Endothelial cell (in vitro differentiated cells): ENCODE measurements at regions not wholly inside any gene's neighbourhood (a gene's known extent, or its start where the extent isn't known, plus 50 kb on each side); places are given as distances from the start of the nearest gene placed in this dataset.

ENCODE experiments used
- DNase-seq: peaks from one replicate; pipeline ENCODE4 v3.0.0; 2021; ENCODE audit warnings: low spot score
- H3K27ac Mint-ChIP-seq: one replicate; pipeline ENCODE4 v1.8.0; 2021; ENCODE audit warnings: mixed read lengths, inconsistent platforms; ENCODE audit not compliant: unreplicated experiment
- H3K27me3 Mint-ChIP-seq: one replicate; pipeline ENCODE4 v1.8.0; 2021; ENCODE audit warnings: mild to moderate bottlenecking, moderate library complexity, mixed read lengths, inconsistent platforms; ENCODE audit not compliant: unreplicated experiment
- H3K36me3 Mint-ChIP-seq: one replicate; pipeline ENCODE4 v1.8.0; 2021; ENCODE audit warnings: mild to moderate bottlenecking, low read depth, mixed read lengths, inconsistent platforms; ENCODE audit not compliant: unreplicated experiment
- H3K4me1 Mint-ChIP-seq: one replicate; pipeline ENCODE4 v1.8.0; 2021; ENCODE audit warnings: mild to moderate bottlenecking, mixed read lengths, inconsistent platforms; ENCODE audit not compliant: unreplicated experiment
- H3K4me3 Mint-ChIP-seq: one replicate; pipeline ENCODE4 v1.8.0; 2021; ENCODE audit warnings: mild to moderate bottlenecking, mixed read lengths, inconsistent platforms; ENCODE audit not compliant: unreplicated experiment
- H3K9me3 Mint-ChIP-seq: one replicate; pipeline ENCODE4 v1.8.0; 2021; ENCODE audit warnings: mixed read lengths, inconsistent platforms; ENCODE audit not compliant: unreplicated experiment
- TF ChIP-seq, protein P1 (sequence below): fragments of 200-600 bp; sonication (generic); IDR thresholded peaks from one replicate; pipeline ENCODE4 v1.5.0; 2021; ENCODE audit warnings: antibody characterized with exemption; ENCODE audit not compliant: unreplicated experiment

DNA sequence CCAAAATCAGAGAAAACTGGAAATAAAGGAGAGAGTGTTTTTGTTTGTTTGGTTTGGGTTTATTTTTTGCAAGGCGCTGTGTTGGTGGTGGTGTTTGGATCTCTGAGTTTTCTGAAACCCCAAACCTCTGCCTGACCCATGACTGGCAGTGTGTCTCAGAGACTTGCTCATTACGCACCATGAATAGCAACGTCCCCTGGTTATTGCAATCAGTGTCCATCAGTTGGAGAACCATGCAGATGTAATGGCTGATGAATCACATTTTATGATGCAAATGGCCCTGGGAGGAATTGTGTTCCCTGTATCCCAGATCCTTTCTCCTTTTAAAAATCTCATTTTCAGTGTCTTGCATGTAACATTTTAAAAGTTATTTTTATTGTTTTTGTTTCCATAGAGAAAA, 362.8 kb downstream of the PMP22 start:
- H3K4me3 Mint-ChIP-seq = no peak overlapping the region
- TF ChIP-seq, protein P1, sequence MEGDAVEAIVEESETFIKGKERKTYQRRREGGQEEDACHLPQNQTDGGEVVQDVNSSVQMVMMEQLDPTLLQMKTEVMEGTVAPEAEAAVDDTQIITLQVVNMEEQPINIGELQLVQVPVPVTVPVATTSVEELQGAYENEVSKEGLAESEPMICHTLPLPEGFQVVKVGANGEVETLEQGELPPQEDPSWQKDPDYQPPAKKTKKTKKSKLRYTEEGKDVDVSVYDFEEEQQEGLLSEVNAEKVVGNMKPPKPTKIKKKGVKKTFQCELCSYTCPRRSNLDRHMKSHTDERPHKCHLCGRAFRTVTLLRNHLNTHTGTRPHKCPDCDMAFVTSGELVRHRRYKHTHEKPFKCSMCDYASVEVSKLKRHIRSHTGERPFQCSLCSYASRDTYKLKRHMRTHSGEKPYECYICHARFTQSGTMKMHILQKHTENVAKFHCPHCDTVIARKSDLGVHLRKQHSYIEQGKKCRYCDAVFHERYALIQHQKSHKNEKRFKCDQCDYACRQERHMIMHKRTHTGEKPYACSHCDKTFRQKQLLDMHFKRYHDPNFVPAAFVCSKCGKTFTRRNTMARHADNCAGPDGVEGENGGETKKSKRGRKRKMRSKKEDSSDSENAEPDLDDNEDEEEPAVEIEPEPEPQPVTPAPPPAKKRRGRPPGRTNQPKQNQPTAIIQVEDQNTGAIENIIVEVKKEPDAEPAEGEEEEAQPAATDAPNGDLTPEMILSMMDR = no peak
- no peaks in the 10 kb centered on the region for H3K4me1 Mint-ChIP-seq
- H3K27ac Mint-ChIP-seq = no peak overlapping the region
- no peaks in the 10 kb centered on the region for H3K9me3 Mint-ChIP-seq
- H3K36me3 Mint-ChIP-seq = no peaks in the 10 kb centered on the region
- no peaks in the 10 kb centered on the region for H3K27me3 Mint-ChIP-seq
- no peak for DNase-seq

DNA sequence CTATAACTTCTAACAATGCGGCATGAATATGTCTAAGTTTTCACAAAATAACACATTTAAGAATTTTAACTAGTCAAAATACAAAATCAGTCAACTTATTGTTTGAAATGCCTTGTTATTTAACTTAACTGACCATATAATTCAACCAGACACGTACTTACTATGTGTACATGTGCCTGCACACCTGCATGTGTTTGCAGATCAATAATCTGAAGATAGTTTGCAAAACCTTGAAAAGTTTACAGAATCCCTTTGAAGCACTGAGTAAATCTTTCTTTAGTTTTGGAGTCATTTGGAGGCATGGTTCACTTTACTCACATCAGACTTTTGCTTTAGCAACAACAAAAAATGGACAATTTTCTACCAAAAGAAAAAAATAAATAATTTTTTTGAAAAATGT, 363.8 kb downstream of the PMP22 start:
- no peaks in the 10 kb centered on the region for H3K27me3 Mint-ChIP-seq
- no peaks in the 10 kb centered on the region for H3K9me3 Mint-ChIP-seq
- no peaks in the 10 kb centered on the region for H3K36me3 Mint-ChIP-seq
- H3K27ac Mint-ChIP-seq = no peak overlapping the region
- DNase-seq = no peak
- H3K4me3 Mint-ChIP-seq = no peak overlapping the region
- TF ChIP-seq, protein P1 = no peak
- no peaks in the 10 kb centered on the region for H3K4me1 Mint-ChIP-seq

DNA sequence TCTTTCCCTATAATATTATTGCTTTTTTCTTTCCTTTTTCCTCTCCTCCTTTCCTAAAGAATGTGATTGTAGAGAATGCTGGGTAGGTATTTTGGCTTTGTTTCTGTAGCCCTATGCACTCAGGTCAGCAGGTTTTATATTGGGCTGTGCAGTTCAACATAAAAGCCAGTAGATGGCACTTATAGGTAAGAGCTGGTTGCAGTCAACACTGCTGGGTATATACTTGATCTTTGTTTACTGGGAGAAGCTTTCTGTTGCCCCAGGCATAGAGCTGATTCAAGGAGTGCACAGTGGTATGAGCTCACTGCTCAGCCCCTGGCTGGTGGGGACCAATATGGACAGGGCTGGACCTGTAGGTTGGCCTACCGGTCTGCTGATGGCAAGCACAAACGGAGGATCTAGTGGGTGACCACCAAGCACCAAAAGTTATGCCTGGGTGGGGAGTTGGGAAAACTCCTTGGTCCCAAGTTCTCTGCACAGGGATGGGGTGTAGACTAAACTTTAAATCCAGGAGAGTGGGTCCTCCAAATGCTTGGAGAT, 378.9 kb downstream of the PMP22 start:
- TF ChIP-seq, protein P1 = no peak
- Mint-ChIP-seq H3K27me3 (no peaks in the 10 kb centered on the region), H3K27ac (no peak overlapping the region), H3K4me1 (no peaks in the 10 kb centered on the region), H3K4me3 (no peak overlapping the region), H3K36me3 (no peaks in the 10 kb centered on the region), H3K9me3 (peaks cover 4% of the 10 kb centered on the region)
- no peak for DNase-seq

DNA sequence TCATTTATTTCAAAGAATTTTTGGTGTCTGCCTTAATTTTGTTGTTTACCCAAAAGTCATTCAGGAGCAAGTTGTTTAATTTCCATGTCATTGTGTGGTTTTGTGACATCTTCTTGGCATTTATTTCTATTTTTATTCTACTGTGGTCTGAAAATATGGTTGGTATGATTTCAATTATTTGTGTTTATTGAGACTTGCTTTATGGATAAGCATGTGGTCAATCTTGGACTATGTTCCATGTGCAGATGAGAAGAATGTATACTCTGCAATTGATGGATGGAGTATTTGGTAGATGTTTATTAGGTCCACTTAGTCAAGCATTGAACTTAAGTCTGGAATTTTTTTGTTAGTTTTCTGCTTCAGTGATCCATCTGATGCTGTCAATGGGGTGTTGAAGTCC, 383.0 kb downstream of the PMP22 start:
- TF ChIP-seq, protein P1 = no peak
- no peak for DNase-seq
- no peaks in the 10 kb centered on the region for H3K4me1 Mint-ChIP-seq
- H3K36me3 Mint-ChIP-seq = no peaks in the 10 kb centered on the region
- H3K27ac Mint-ChIP-seq = no peak overlapping the region
- no peak overlapping the region for H3K4me3 Mint-ChIP-seq
- H3K27me3 Mint-ChIP-seq = peaks cover 1% of the 10 kb centered on the region
- peaks cover 4% of the 10 kb centered on the region for H3K9me3 Mint-ChIP-seq

DNA sequence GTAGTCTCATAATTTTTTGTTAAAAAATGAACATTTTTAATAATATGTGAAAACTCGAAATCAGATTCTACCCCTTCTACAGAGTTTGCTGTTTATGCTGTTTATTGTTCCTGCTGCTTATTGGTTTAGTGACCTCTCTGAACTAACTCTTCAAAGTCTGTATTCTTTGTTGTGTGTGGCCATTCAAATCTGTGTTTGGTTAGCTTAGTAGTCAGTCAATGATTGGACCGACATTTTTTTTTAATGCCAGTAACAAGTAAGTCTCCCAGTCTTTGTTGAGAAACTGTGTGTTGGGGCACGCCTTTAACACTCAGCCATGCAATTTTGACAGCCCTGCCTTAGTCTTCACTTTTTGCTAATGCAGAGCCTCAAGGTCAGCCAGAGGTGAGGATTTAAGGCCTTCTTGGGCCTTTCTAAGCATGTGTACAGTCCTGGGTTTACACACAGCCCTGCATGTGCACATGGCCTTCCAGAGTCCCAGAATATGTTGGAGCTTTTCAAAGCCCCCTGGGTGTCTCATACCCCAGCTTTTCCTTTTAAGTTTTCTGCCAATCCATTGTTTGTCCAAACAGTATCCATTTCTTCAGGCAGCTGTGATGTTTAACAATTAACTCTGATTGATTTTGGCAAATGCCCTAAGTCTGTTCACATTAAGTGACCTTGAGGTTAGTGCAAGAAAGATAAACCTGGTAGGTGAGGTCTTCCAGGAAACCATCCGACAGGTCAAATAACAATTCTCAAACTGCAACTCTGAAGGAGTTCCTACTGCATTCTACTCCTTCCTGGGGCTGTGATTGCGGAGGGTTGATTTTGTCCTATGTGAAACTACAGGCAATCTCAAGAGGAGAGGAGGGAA, 389.3 kb downstream of the PMP22 start:
- Mint-ChIP-seq H3K9me3 (no peaks in the 10 kb centered on the region), H3K27me3 (peaks cover 1% of the 10 kb centered on the region), H3K36me3 (no peaks in the 10 kb centered on the region), H3K4me3 (no peak overlapping the region), H3K27ac (no peak overlapping the region), H3K4me1 (no peaks in the 10 kb centered on the region)
- DNase-seq = no peak
- TF ChIP-seq, protein P1 = no peak
